GM18867 (cell line): ENCODE measurements at regions not wholly inside any gene's neighbourhood (a gene's known extent, or its start where the extent isn't known, plus 50 kb on each side); places are given as distances from the start of the nearest gene placed in this dataset.

ENCODE experiments used
- ATAC-seq: cut with Tn5 transposase; IDR thresholded peaks from one replicate; pipeline ENCODE4 v1.9.1; 2021; ENCODE audit warnings: mild to moderate bottlenecking, moderate library complexity; ENCODE audit not compliant: unreplicated experiment

DNA sequence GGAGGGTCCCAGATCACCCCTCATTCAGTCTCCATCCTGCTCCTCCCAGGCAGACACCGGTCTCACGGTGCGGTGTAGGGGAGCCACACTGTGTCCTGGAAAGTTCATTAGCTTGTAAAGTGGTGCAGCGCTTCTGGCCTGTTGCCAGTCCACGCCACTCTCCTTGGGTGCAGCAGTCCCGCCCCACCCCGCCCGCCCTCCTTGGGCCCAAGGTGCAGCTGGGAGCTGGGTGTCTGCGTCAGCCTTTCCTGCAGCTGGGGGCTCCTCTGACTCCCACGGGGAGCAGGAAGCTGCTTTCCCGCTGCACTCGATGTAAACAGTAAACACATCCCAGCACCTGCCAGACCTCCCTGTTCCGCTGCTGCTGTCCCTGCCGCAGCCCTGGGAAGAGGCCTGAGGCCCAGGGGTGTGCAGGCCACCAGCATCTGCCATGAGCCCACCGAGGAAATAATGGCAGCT, 53.8 kb upstream of the ASB18 start:
- ATAC-seq: no peak

DNA sequence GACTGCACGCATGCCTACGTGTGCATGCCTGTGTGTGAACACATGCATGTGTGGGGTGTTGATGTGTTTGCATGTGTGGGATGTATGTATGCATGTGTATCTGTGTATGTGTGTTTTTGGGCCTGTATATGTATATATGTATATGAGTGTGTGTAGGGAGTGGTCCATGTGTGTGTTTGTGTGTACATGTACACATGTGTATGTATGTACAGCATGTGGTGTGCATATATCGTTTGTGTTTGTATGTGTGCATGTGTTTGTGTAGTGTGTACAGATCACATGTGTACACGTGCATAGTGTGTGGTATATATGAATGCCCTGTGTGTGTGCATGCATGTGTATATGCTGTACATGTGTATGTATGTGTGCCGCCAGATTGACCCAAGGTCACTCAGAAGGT, 54.2 kb upstream of the ASB18 start:
- no peak for ATAC-seq

- ATAC-seq: no peak
Observed at GRCh38 chr2:236319036-236319435, 54.8 kb upstream of the ASB18 start.

GRCh38 chr2:236321415-236321814, 57.2 kb upstream of the ASB18 start:
- ATAC-seq: no peak

DNA sequence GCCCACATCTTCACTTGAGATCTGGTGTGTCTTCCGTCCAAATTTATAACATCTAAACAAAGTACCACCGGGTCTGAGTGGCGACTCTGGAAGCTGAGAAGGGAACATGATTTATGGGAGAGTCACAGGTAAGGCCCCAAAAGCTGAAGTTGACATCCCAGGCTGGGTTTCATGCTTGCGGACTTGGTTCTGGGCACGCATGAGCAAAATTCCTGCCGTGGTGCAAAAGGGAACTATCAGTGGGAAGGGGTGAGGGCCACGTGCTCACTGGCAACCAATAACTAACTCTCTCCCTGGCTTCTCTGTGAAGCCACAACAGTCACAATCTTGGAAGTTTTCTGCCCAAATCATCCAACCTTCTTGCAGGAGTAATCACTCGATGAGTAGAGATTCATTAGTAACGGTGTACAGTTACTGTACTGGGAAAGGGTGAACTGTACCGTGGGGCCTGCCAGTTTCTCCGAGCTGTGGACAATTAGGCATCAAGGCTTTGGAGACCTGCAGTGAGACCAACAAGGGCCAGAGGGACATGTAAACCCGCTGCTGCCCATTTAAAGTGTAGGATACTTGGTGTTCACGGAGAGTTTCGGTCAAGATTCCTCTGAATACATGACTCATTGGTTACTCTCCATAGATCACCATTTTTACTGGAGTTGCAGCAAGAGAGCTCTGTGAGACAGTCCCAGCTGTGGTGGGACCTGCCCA, 69.4 kb upstream of the ASB18 start:
- no peak for ATAC-seq

- ATAC-seq: no peak
Observed at GRCh38 chr2:236334122-236334876, 70.1 kb upstream of the ASB18 start.

DNA sequence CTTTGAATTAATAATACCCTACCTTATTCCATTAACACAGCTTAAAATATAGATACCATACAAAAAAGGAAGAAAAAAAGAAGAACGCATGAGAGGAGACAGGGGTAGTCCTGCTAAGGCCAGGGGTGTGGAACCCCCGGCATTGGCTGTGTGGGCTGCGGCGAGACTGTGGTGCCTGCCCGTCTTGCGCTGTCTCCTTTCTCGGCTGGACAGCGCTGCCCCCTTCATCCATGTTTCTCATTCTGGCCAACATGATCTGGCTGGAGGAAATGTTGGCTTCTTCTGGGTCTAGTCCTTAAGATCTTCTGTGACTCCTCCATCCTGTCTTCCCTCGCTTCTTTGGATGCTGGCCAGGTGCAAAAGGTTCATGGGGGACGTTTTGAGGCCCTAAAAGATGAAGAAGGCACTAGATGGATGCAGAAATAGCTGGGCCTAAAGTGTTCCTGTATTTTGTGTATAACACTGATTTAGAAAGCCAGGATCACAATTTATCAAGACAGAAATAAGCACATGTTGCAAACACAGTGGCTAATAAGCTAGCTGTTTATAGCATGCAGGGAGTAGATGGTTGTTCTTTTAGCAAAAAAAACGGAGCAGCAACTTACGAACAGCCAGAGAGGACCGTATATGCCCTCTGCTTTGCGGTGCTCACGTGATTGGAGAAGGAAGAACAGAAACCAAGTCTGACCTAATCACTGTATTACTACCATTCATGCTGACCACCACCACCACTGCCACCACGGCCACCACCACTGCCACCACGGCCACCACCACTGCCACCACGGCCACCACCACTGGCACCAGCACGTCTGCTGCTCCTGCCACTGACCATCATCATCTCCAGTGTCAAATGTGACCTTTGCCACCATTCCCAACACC, 71.7 kb upstream of the ASB18 start:
- ATAC-seq: no peak

GRCh38 chr2:236336575-236337464, 72.6 kb upstream of the ASB18 start:
- ATAC-seq: no peak

DNA sequence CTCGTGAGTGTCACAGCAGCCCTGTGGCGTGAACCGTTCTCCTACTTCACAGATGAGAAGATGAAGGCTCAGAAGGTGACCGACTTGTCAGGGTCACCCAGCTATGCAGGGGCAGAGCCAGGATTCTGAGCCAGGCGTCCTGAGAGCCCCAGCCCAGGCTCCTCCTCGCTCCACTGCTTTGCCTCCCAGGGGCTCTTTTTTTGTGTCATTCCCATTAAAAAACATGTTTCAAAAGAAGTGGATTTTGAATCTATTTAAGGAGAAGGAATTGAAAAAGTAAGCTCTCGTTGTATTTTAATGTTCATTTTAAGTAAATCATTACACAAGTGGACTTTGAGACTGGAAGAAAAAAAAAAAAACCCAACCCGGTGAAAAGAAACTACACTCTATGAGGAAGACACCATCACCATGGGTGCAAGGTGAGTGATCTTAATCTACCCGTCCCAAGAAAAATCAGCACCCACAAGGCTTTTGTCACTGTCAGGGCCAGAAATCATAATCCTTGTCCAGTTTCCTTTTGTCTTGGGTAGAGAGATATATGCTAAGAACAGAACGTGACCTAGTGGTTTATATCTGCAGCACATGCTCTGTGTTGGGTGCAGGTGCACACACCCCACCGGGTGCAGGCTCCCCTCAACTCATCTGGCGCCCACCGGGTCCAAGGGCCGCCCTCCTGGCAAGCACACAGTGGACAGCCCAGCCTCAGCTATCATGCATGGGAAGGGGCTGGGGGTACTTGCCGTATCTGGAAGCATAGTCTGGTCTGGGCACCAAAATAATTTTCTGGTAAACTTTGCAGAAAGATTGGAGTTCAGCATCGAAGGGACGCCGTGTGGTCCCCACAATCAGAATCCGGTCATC, 73.5 kb upstream of the ASB18 start:
- ATAC-seq: no peak

- no peak for ATAC-seq
Observed at GRCh38 chr2:236338495-236339184, 74.4 kb upstream of the ASB18 start.

DNA sequence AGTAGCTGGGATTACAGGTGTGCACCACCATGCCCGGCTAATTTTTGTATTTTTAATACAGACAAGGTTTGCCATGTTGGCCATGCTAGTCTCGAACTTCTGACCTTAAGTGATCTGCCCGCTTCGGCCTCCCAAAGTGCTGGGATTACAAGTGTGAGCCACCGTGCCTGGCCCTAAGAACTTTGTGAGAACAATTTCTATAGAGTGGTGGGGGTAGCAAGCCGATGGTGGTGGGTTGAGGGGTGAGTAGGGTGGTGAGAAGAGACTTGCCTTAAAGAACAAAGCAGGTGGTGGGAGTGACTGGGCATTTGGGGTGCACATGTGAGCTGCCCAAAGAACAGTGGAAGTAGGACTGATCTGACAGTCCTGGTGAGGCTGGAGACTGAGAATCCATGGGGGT, 76.0 kb upstream of the ASB18 start:
- ATAC-seq: no peak

GRCh38 chr2:236341067-236341466, 76.9 kb upstream of the ASB18 start:
- ATAC-seq: no peak

DNA sequence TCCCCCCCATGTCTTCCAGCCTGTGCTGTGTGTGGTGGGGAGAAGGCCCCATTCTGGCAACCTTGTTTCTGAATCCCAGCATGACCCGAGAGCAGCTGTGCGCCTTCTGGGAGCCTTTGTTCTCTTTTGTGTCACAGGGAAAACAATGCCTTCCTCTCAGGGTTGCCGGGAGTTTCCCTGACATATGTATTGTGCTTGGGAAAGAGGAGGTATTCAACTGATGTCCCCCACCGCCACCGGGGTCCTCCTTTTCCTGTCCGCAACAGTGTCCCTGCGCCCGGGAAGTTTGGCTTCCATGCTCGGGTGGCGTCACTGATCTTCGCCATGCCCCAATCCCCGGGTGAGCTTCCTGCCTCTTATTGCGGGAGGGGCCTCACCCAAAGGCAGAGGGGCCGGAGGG, 77.5 kb upstream of the ASB18 start:
- no peak for ATAC-seq

- ATAC-seq: no peak
Observed at GRCh38 chr2:236342507-236342906, 78.3 kb upstream of the ASB18 start.

DNA sequence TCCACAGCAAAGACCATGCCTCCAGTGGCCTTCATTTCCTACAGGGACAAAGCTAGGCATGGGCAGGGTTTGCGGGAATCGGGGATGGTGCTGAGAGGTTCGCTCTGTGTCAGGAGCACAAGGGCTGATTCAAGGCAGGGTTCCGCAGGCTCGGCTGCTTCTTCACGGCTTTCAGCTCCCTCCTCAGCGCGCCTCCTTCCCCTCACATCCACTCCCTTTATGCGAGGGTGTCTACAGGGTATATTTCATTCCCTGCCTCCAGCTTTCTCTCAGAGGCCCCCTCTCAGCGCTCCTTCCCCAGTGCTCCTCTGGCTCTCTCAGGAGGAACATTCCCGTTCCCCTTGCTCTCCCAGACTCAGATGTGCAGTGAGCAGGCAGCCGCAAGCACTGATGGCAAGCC, 78.7 kb upstream of the ASB18 start:
- no peak for ATAC-seq

GRCh38 chr2:236343400-236344161, 79.4 kb upstream of the ASB18 start:
- ATAC-seq: no peak

- ATAC-seq: no peak
Observed at GRCh38 chr2:236344446-236344845, 80.2 kb upstream of the ASB18 start.

DNA sequence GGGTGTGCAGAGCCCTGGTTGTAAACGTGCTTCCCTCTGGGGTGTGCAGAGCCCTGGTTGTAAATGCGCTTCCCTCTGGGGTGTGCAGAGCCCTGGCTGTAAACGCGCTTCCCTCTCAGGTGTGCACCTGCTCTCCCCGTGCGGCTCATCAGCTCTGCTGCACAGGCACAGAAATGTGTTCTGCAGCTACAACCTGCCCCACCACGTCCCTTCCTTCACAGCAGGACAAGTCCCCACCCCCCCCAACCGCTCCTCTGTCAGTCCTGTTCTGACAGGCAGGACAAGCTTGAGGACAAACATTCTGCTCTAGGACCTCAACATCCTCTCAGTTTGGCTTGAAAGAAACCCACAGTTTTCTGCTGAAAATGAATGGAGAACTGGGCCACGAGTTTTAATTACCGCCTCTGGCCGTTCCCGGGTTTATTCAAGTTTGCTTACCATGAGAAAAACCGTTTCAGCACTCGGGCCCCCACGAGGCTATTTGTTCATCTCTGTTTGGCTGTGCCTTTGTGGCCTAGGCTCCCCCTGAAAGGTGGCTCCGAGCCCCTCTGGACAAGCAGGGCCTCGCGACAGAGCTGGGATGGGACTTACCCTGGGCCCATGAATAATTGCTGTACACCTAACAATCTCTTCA, 81.0 kb upstream of the ASB18 start:
- ATAC-seq: no peak
